ENCODE measurements at regions not wholly inside any gene's neighbourhood (a gene's known extent, or its start where the extent isn't known, plus 50 kb on each side); places are given as distances from the start of the nearest gene placed in this dataset.

- TF ChIP-seq CTCF (IDR thresholded peaks at IDR 0.05; ENCODE audit: insufficient read depth, low read depth, low read length) = no peak
- TF ChIP-seq EZH2 (IDR thresholded peaks at IDR 0.05; ENCODE audit: insufficient read depth, low read length) = no peak
Observed at GRCh38 chr6:157751547-157752200, 71.4 kb upstream of the SNX9 start.

All from astrocyte (in vitro differentiated cells and primary cell).